ENCODE measurements at regions not wholly inside any gene's neighbourhood (a gene's known extent, or its start where the extent isn't known, plus 50 kb on each side); places are given as distances from the start of the nearest gene placed in this dataset.

- TF ChIP-seq CTCF (IDR thresholded peaks at IDR 0.05; ENCODE audit: insufficient read depth, low read depth, low read length, missing control alignments): no peak
- DNase-seq (ENCODE audit: low read depth): no peak
- H3K4me3 ChIP-seq (ENCODE audit: low read length): no peak overlapping the region
Observed at GRCh38 chr2:225136552-225136951, 94.3 kb upstream of the DOCK10 start.

GRCh38 chr2:225131898-225132297, 89.6 kb upstream of the DOCK10 start:
- DNase-seq (ENCODE audit: low read depth): no peak
- no peak overlapping the region for H3K4me3 ChIP-seq (ENCODE audit: low read length)
- no peak for TF ChIP-seq CTCF (IDR thresholded peaks at IDR 0.05; ENCODE audit: insufficient read depth, low read depth, low read length, missing control alignments)

GRCh38 chr2:225130093-225130492, 87.8 kb upstream of the DOCK10 start:
- TF ChIP-seq CTCF (IDR thresholded peaks at IDR 0.05; ENCODE audit: insufficient read depth, low read depth, low read length, missing control alignments): no peak
- DNase-seq (ENCODE audit: low read depth): no peak
- no peak overlapping the region for H3K4me3 ChIP-seq (ENCODE audit: low read length)

- no peak overlapping the region for H3K4me3 ChIP-seq (ENCODE audit: low read length)
- no peak for TF ChIP-seq CTCF (IDR thresholded peaks at IDR 0.05; ENCODE audit: insufficient read depth, low read depth, low read length, missing control alignments)
- DNase-seq (ENCODE audit: low read depth): no peak
Observed at GRCh38 chr2:225124311-225125017, 82.2 kb upstream of the DOCK10 start.

- DNase-seq (ENCODE audit: low read depth): peak; percentile 27
- H3K4me3 ChIP-seq (ENCODE audit: low read length): no peak overlapping the region
- TF ChIP-seq CTCF (IDR thresholded peaks at IDR 0.05; ENCODE audit: insufficient read depth, low read depth, low read length, missing control alignments): peak; percentile 63
Observed at GRCh38 chr2:225122583-225123486, 80.6 kb upstream of the DOCK10 start.

GRCh38 chr2:225122007-225122406, 79.7 kb upstream of the DOCK10 start:
- TF ChIP-seq CTCF (IDR thresholded peaks at IDR 0.05; ENCODE audit: insufficient read depth, low read depth, low read length, missing control alignments): no peak
- no peak for DNase-seq (ENCODE audit: low read depth)

More at GRCh38 chr2:225122007-225122406, 79.7 kb upstream of the DOCK10 start:
- no peak overlapping the region for H3K4me3 ChIP-seq (ENCODE audit: low read length)
